ENCODE measurements at regions not wholly inside any gene's neighbourhood (a gene's known extent, or its start where the extent isn't known, plus 50 kb on each side); places are given as distances from the start of the nearest gene placed in this dataset.

GRCh38 chr9:108579757-108580439 lies 275.9 kb downstream of the ACTL7B start (continued):
- TF ChIP-seq PAXIP1 (CRISPR knock-in tag; conservative IDR thresholded peaks at IDR 0.05), result no peak
- no peak for TF ChIP-seq ZNF275 (CRISPR knock-in tag; IDR thresholded peaks at IDR 0.05; ENCODE audit: borderline replicate concordance)
- TF ChIP-seq REPIN1 (CRISPR knock-in tag; IDR thresholded peaks at IDR 0.05; ENCODE audit: borderline replicate concordance, low read depth), result no peak
- TF ChIP-seq ZNF83 (CRISPR knock-in tag; IDR thresholded peaks at IDR 0.05; ENCODE audit: borderline replicate concordance), result no peak
- TF ChIP-seq HOXA3 (CRISPR knock-in tag; IDR thresholded peaks at IDR 0.05), result no peak
- no peak for TF ChIP-seq ATF3 (CRISPR knock-in tag; IDR thresholded peaks at IDR 0.05)
- TF ChIP-seq NCOA2 (CRISPR knock-in tag; IDR thresholded peaks at IDR 0.05), result 0 out of 2 replicates have a peak, but pooled peaks have one; percentile 18
- no peak for TF ChIP-seq ADNP (CRISPR knock-in tag; IDR thresholded peaks at IDR 0.05)
- no peak for TF ChIP-seq RBAK (CRISPR knock-in tag; IDR thresholded peaks at IDR 0.05)
- no peak for TF ChIP-seq DPF2 (CRISPR knock-in tag; IDR thresholded peaks at IDR 0.05; ENCODE audit: borderline replicate concordance, low read depth)
- TF ChIP-seq HNRNPL (IDR thresholded peaks at IDR 0.05; ENCODE audit: low read depth, low read length), result no peak
- TF ChIP-seq ZNF670 (CRISPR knock-in tag; IDR thresholded peaks at IDR 0.05; ENCODE audit: borderline replicate concordance), result no peak
- TF ChIP-seq ZNF121 (CRISPR knock-in tag; IDR thresholded peaks at IDR 0.05), result no peak
- TF ChIP-seq ATF4 (CRISPR knock-in tag; IDR thresholded peaks at IDR 0.05), result peak in 1 of 2 experiments; percentile 34; a peak in 1 of 4 replicates
- TF ChIP-seq TP53 (CRISPR knock-in tag; conservative IDR thresholded peaks at IDR 0.05), result no peak
- TF ChIP-seq LBX2 (CRISPR knock-in tag; IDR thresholded peaks at IDR 0.05; ENCODE audit: borderline replicate concordance), result no peak
- TF ChIP-seq ZFP91 (CRISPR knock-in tag; IDR thresholded peaks at IDR 0.05; ENCODE audit: borderline replicate concordance), result no peak
- TF ChIP-seq SOX13 (IDR thresholded peaks at IDR 0.05), result peak; percentile 64
- TF ChIP-seq SOX13 (CRISPR knock-in tag; conservative IDR thresholded peaks at IDR 0.05 in 1 of 2, IDR thresholded peaks at IDR 0.05 in 1 of 2), result peak in 1 of 2 experiments; percentile 70; a peak in 1 of 4 replicates
- no peak for TF ChIP-seq GFI1 (CRISPR knock-in tag; IDR thresholded peaks at IDR 0.05; ENCODE audit: borderline replicate concordance)
- no peak for TF ChIP-seq SETDB1 (CRISPR knock-in tag; IDR thresholded peaks at IDR 0.05; ENCODE audit: borderline replicate concordance)
- no peak for TF ChIP-seq ZNF724P (CRISPR knock-in tag; IDR thresholded peaks at IDR 0.05; ENCODE audit: borderline replicate concordance)

All from HepG2 (cell line).